ENCODE measurements at regions not wholly inside any gene's neighbourhood (a gene's known extent, or its start where the extent isn't known, plus 50 kb on each side); places are given as distances from the start of the nearest gene placed in this dataset.
"Not testable (repeated sequence)": the region's sequence is repeated elsewhere in the genome, so short reads cannot be mapped to it uniquely, and the experiment has no call there.

- TF ChIP-seq CTCF, POLR2A (IDR thresholded peaks at IDR 0.05): not testable (repeated sequence)
Observed at GRCh38 chr14:106768972-106769700, 1242.8 kb downstream of the TMEM121 start.
